Large intestine (tissue), 3 donors: ENCODE measurements at regions not wholly inside any gene's neighbourhood (a gene's known extent, or its start where the extent isn't known, plus 50 kb on each side); places are given as distances from the start of the nearest gene placed in this dataset.
A peak's percentile ranks its signal among the peaks of the same experiment; 100 is the strongest.

Experiments used
- DNase-seq, 2 donors: peaks; one replicate each; pipeline versions ENCODE4 v3.0.0 to v3.0.0-alpha.2; 2013
- H3K27ac ChIP-seq: one replicate; pipeline ENCODE4 v1.5.1; 2013; ENCODE audit warnings: low read length
- H3K27me3 ChIP-seq: 2 replicates; pipeline ENCODE4 v1.6.1; 2013; ENCODE audit warnings: low read length; ENCODE audit not compliant: control insufficient read depth, insufficient read depth
- H3K36me3 ChIP-seq: 2 replicates; pipeline ENCODE4 v1.6.1; 2013; ENCODE audit warnings: low read length; ENCODE audit not compliant: control insufficient read depth, insufficient read depth
- H3K4me1 ChIP-seq: one replicate; pipeline ENCODE4 v1.6.1; 2013; ENCODE audit warnings: low read length; ENCODE audit not compliant: control insufficient read depth, insufficient read depth
- H3K4me3 ChIP-seq: one replicate; pipeline ENCODE4 v1.5.1; 2013; ENCODE audit warnings: low read length
- H3K9me3 ChIP-seq: one replicate; pipeline ENCODE4 v1.6.1; 2013; ENCODE audit warnings: mild to moderate bottlenecking, low read depth, low read length, moderate library complexity; ENCODE audit not compliant: control insufficient read depth
- WGBS: methylation state at CpG from one replicate; pipeline ENCODE4 v1.1.5; 2013; ENCODE audit warnings: low lambda C conversion rate; ENCODE audit not compliant: insufficient coverage; 5-methylcytosine and 5-hydroxymethylcytosine counted together

GRCh38 chr6:44622956-44623355, 235.4 kb downstream of the CDC5L start:
- WGBS: no CpG with 5 or more reads among the region's 2 CpGs
- Histone ChIP-seq H3K27me3 (no peaks in the 10 kb centered on the region), H3K4me1 (no peaks in the 10 kb centered on the region), H3K4me3 (no peak overlapping the region), H3K36me3 (no peaks in the 10 kb centered on the region), H3K27ac (no peak overlapping the region), H3K9me3 (no peaks in the 10 kb centered on the region)
- no peak for DNase-seq

GRCh38 chr6:44624226-44624625, 236.7 kb downstream of the CDC5L start:
- Histone ChIP-seq H3K27me3 (no peaks in the 10 kb centered on the region), H3K4me3 (no peak overlapping the region), H3K9me3 (no peaks in the 10 kb centered on the region), H3K36me3 (no peaks in the 10 kb centered on the region), H3K4me1 (no peaks in the 10 kb centered on the region), H3K27ac (no peak overlapping the region)
- DNase-seq: no peak
- WGBS: 83% methylated on average over 1 of the region's 5 CpGs

DNA sequence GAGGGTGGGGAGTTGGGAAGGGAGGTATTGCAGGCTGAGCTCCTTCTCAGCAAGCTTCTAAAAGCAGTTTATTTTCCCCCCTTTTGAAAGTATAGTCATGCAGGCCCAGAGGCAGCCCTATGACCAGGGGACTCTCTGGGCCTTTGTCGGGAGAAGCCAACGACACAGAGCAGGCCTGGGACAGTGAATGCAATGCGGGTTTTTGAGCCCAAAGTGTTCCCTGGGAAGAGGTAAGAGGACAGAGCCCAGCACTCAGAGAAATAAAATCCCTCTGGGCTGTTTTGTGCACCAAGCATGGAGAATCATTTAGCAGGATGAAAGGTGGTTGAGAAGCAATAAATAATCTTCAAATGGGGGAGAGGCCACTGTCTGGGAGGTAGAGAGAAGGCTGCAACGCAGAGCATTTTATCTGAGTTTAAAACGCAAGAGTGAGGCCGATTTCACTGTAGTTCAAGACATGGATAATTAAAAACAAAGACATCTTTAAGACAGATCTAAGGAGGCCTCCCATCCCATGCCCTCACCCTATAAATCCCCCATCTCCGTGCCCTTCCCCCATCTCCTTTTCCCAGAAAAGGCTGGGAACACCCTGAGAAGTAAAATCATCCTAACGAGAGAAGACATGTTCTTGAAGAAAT, 237.5 kb downstream of the CDC5L start:
- Histone ChIP-seq H3K4me1 (no peaks in the 10 kb centered on the region), H3K27ac (no peak overlapping the region), H3K9me3 (no peaks in the 10 kb centered on the region), H3K4me3 (no peak overlapping the region), H3K36me3 (no peaks in the 10 kb centered on the region), H3K27me3 (no peaks in the 10 kb centered on the region)
- DNase-seq: no peak
- WGBS: 83% methylated on average over 1 of the region's 8 CpGs

- Histone ChIP-seq H3K4me1 (no peaks in the 10 kb centered on the region), H3K9me3 (no peaks in the 10 kb centered on the region), H3K27me3 (peaks cover 4% of the 10 kb centered on the region), H3K4me3 (no peak overlapping the region), H3K27ac (no peak overlapping the region), H3K36me3 (no peaks in the 10 kb centered on the region)
- DNase-seq: no peak
- WGBS: no CpG with 5 or more reads among the region's 2 CpGs
Observed at GRCh38 chr6:44625996-44626395, 238.5 kb downstream of the CDC5L start.

GRCh38 chr6:44626616-44627015, 239.1 kb downstream of the CDC5L start:
- peak; percentile 20 to 61 for DNase-seq
- no CpG with 5 or more reads among the region's 9 CpGs for WGBS
- Histone ChIP-seq H3K9me3 (no peaks in the 10 kb centered on the region), H3K27me3 (peaks cover 6% of the 10 kb centered on the region), H3K4me1 (no peaks in the 10 kb centered on the region), H3K27ac (no peak overlapping the region), H3K36me3 (no peaks in the 10 kb centered on the region), H3K4me3 (no peak overlapping the region)

- no peaks in the 10 kb centered on the region for H3K36me3 ChIP-seq
- no CpG with 5 or more reads among the region's 23 CpGs for WGBS
- no peak overlapping the region for H3K4me3 ChIP-seq
- no peaks in the 10 kb centered on the region for H3K4me1 ChIP-seq
- DNase-seq: no peak
- no peak overlapping the region for H3K27ac ChIP-seq
- H3K27me3 ChIP-seq: peaks cover 6% of the 10 kb centered on the region
- no peaks in the 10 kb centered on the region for H3K9me3 ChIP-seq
Observed at GRCh38 chr6:44627091-44627882, 239.8 kb downstream of the CDC5L start.

- no peak overlapping the region for H3K27ac ChIP-seq
- no peaks in the 10 kb centered on the region for H3K9me3 ChIP-seq
- WGBS: no CpG with 5 or more reads among the region's 7 CpGs
- no peak for DNase-seq
- H3K4me1 ChIP-seq: no peaks in the 10 kb centered on the region
- no peaks in the 10 kb centered on the region for H3K36me3 ChIP-seq
- H3K27me3 ChIP-seq: peaks cover 6% of the 10 kb centered on the region
- H3K4me3 ChIP-seq: no peak overlapping the region
Observed at GRCh38 chr6:44627883-44628271, 240.4 kb downstream of the CDC5L start.

GRCh38 chr6:44628347-44628746, 240.8 kb downstream of the CDC5L start:
- DNase-seq: no peak
- Histone ChIP-seq H3K27me3 (peaks cover 6% of the 10 kb centered on the region), H3K9me3 (no peaks in the 10 kb centered on the region), H3K4me3 (no peak overlapping the region), H3K4me1 (no peaks in the 10 kb centered on the region), H3K27ac (no peak overlapping the region), H3K36me3 (no peaks in the 10 kb centered on the region)
- 100% methylated on average over 1 of the region's 3 CpGs for WGBS

DNA sequence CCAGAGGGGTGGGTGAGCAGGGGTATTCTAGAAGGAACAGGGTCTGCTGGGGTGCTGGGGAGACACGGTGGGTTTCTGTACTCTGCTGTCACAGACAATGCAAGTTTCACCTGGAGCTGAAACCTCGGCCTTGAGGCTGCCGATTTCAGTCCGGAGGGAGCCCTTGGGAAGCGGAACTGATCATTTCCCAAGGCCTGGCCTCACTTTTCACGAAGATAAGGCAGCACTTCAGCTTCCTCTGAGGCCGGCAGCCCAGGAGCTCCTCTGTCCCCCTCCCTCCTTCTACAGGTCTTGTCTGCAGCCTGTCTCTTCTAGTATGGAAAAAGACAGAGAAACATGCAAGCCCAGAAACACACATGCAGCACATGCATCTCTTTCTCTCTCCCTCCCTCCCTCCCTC, 242.1 kb downstream of the CDC5L start:
- peaks cover 6% of the 10 kb centered on the region for H3K27me3 ChIP-seq
- H3K27ac ChIP-seq: no peak overlapping the region
- no peaks in the 10 kb centered on the region for H3K9me3 ChIP-seq
- H3K4me3 ChIP-seq: no peak overlapping the region
- WGBS: no CpG with 5 or more reads among the region's 7 CpGs
- no peaks in the 10 kb centered on the region for H3K4me1 ChIP-seq
- DNase-seq: no peak
- no peaks in the 10 kb centered on the region for H3K36me3 ChIP-seq

- Histone ChIP-seq H3K27me3 (peaks cover 6% of the 10 kb centered on the region), H3K9me3 (no peaks in the 10 kb centered on the region), H3K4me1 (no peaks in the 10 kb centered on the region), H3K36me3 (no peaks in the 10 kb centered on the region), H3K27ac (no peak overlapping the region), H3K4me3 (no peak overlapping the region)
- DNase-seq: no peak
- 80% methylated on average over 1 of the region's 10 CpGs for WGBS
Observed at GRCh38 chr6:44630125-44631028, 242.9 kb downstream of the CDC5L start.
